M059J (cell line): ENCODE measurements at regions not wholly inside any gene's neighbourhood (a gene's known extent, or its start where the extent isn't known, plus 50 kb on each side); places are given as distances from the start of the nearest gene placed in this dataset.
A peak's percentile ranks its signal among the peaks of the same experiment; 100 is the strongest.

Experiments
- DNase-seq: peaks from one replicate; pipeline ENCODE4 v3.0.0-alpha.2; 2012; ENCODE audit warnings: low read depth

GRCh38 chr17:54007855-54008254, 185.1 kb downstream of the KIF2B start:
- DNase-seq = no peak

GRCh38 chr17:54009502-54009901, 186.8 kb downstream of the KIF2B start:
- DNase-seq = no peak

- no peak for DNase-seq
Measured at GRCh38 chr17:54013072-54013471, 190.3 kb downstream of the KIF2B start.

- no peak for DNase-seq
Measured at GRCh38 chr17:54015734-54016133, 193.0 kb downstream of the KIF2B start.

DNA sequence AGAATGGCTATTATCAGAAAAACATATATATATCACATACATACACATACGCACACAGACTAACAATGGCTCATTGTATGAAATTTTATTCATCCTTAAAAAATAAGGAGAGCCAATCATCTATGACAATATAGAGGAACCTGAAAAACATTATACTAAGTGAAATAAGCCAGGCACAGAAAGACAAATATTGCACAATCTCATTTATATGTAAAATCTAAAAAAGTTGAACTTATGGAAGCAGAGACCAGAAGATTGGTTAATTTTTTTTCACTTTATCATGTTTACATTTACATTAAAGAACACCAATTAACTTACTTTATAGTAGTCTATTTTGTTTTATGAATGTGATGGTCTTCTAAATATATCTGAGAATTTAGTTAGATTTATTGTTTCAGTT, 198.7 kb downstream of the KIF2B start:
- DNase-seq = no peak

GRCh38 chr17:54028986-54029580, 206.4 kb downstream of the KIF2B start:
- no peak for DNase-seq

DNA sequence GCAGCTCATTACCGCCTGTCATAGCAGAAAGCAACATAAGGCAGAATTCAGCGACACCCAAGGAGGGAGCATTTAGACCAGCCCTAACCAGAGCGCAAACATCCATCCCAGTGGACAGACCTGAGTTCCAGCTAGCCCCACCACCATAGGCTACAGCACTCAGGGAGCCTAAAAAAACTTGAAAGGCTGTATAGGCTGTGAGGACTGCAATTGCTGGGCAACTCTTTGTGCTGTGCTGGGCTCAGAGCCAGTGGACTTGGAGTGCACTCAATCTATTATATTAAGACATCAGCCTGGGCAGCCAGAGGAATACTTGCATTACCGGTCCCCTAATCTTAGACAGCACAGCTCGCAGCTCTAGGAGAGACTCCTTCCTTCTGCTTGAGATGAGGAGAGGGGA, 207.3 kb downstream of the KIF2B start:
- no peak for DNase-seq

GRCh38 chr17:54046570-54046969, 223.8 kb downstream of the KIF2B start:
- DNase-seq = no peak

DNA sequence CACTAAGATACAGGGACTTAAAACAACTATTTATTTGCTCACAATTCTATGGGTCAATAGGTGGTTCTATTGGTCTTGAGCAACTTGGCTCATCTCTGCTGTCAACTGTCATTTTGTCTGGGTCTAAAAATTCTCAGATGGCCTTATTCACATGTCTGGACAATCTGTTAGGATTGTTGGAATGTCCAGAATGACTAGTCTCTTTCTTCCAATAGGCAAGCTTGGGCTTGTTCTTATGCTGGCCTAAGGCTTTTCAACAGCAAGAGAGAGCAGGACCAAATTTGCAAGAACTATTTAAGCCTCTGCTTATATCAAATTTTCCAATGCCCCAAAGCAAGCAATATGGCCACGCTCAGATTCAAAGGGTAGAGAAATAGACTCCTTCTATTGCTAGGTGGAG, 240.9 kb downstream of the KIF2B start:
- DNase-seq = no peak

DNA sequence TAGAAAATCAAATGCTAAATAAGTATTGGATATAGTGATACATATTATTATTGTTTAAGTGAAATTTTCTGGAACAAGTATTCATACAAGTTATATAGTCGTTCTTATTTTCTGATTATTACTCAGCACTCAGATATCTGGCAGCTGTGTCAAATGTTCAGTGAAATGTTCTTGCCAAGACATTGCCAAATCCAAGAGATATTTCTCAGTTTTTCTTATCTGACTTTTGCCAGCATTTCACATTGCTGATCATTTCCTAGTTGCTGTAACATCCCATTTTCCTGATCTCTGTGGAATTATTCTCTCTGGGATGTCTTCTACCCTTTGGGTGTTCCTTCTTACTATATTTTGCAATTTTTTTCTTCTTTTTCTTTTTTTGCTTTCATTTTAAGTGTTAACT, 262.3 kb downstream of the KIF2B start:
- no peak for DNase-seq

GRCh38 chr17:54085934-54086333, 263.2 kb downstream of the KIF2B start:
- no peak for DNase-seq

DNA sequence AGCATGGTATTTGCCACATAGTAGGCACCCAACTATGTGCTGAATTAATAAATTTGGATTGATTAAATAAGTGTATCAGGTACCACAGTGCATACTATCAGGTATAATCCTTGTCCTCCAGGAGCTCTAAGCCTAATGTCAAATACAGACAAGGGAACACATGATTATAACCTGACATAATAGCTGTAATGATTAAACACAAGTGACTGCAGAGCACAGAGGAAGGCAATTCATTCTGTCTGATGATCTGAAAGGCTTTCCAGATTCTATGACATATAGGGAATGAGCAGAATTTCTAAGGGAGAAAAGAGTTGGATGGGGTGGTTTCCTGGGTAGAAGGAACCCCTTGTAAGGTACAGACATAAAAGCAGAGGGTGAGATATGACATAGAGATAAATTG, 273.5 kb downstream of the KIF2B start:
- no peak for DNase-seq

DNA sequence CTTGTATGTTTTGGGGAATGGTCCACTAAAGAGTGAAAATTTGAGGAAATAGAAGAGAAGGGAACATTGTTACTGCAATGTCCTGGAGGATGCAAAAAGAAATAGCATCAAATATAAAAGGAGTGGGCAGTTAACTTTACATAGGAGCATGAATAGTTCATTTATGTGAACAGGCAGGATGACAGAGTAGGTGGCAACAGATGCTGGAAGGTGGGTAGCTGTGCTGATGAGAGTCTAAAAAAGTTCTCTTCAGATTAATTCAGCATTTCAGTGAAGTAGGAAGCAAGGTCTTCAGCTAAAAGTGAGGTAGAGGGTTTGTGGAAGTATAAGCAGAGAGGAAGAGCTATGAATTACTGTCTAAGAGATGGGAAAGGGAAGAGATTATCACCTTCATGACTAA, 276.5 kb downstream of the KIF2B start:
- no peak for DNase-seq

- DNase-seq = no peak
Measured at GRCh38 chr17:54102246-54102645, 279.5 kb downstream of the KIF2B start.

DNA sequence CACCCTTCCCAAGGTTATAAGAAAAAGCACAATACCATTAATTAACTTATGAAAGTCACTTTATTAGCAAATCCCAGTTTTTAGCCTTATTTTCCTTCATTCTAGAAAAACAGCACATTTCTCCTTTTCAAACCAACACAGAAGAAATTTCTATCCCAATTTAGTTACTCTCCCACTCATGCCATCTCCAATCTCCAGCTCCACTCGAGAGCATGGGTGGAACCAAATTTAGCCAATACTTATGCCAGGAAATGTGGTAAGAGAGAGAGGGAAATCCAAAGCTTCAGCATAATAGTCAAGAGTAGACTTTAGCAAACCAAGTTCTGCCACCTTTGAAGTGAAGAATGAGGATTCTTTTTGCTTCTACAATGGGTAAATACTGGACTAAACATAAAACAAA, 288.8 kb downstream of the KIF2B start:
- DNase-seq = no peak

GRCh38 chr17:54117452-54117851, 294.7 kb downstream of the KIF2B start:
- no peak for DNase-seq

DNA sequence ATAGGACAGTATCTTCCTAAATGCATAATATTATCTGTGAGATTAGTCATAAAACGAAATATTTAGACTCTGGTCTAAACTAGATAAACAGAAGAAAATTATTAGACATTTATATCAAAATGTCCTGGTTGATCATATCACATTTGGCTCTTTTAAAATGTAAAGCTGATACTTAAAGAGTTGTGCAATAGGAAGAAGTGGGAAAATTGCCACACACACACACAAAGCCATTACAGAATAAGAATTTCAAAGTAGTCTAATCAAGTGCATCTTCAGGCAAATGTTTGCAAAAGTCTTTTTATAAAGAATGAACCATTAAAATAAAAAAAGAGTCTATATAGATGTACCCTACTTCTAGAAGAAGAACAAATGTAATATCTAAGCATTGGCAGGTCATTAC, 301.7 kb downstream of the KIF2B start:
- no peak for DNase-seq

- no peak for DNase-seq
Measured at GRCh38 chr17:54153423-54153822, 330.7 kb downstream of the KIF2B start.

- no peak for DNase-seq
Measured at GRCh38 chr17:54157542-54157941, 334.8 kb downstream of the KIF2B start.

DNA sequence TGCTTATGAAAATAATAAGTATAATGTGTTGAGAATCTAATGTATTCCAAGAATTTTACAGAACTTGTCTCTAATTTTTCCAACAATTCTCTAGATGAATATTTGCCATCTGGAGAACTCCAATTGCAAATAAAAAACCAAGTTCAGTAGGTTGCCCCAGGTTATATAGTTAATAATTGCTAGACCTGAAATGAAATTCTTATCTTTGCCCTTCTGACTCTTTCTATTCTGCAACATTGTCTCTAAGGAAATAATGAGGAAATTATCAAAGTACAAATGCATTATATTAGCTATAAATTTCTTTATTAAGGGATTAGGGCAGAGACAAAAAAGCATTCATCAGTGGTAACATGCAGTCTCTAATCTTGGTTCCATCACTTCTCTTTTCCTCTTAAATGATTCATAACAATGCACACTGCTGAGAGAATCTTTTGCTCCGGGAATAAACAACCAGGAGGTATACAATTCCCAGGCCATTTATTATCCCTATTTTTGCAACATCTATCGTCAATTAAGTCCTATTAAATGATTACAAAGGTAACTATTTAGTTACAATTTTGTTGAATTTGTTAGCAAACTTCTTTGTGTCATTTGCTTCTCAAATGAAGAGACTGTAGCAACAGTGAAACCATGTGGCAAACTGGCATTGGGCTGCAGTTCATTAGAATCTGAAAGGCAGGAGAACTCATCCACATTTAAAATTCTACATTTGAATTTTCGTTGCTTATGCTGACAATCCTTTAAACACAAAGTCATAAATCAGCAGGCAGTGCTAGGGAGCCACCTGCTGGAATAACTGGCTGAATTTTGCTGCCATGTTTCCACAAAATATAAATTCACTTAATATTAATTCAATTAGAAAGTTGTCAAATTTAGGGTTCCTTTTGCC, 349.6 kb downstream of the KIF2B start:
- peak; percentile 6 for DNase-seq

DNA sequence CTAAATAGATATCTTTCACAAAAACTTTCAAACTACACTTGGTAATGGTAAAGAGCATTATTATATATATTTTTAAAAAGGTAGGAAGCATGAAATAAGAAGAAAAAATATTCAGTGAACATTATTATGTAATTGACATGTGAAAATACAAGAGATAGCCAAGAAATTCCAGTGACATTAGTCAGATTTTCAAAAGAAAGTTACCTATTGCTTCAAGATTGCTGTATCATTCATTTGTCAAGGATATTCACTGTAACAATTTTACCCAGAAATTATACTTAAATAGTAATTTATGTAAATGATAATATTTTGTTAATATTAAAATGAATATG, 350.2 kb downstream of the KIF2B start:
- DNase-seq = no peak

- DNase-seq = no peak
Measured at GRCh38 chr17:54177606-54178308, 355.0 kb downstream of the KIF2B start.

DNA sequence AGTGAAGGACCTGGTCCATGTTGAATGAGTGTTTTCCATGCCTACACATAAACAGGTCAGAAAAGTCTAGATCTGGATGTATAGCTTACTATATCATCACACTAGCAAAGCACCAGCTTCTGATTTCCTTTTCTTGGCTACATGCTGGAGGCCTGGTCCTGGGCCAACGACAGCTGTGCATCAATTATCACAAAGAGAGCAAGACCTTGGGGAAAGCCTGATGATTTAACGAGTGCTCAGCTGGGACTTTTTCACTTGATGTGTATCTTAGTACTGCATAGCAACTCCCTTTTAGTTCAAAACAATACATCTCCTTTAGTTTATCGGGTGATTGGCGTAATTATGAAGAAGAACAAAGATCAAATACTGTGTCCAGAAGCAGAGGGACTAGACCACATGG, 358.2 kb downstream of the KIF2B start:
- DNase-seq = no peak
